CD4-positive, alpha-beta T cell treated with Interleukin-21 for 1 hour (primary cell): ENCODE measurements at regions not wholly inside any gene's neighbourhood (a gene's known extent, or its start where the extent isn't known, plus 50 kb on each side); places are given as distances from the start of the nearest gene placed in this dataset.

Experiments
- DNase-seq: peaks from one replicate; pipeline ENCODE4 v3.0.0-alpha.2; 2020

DNA sequence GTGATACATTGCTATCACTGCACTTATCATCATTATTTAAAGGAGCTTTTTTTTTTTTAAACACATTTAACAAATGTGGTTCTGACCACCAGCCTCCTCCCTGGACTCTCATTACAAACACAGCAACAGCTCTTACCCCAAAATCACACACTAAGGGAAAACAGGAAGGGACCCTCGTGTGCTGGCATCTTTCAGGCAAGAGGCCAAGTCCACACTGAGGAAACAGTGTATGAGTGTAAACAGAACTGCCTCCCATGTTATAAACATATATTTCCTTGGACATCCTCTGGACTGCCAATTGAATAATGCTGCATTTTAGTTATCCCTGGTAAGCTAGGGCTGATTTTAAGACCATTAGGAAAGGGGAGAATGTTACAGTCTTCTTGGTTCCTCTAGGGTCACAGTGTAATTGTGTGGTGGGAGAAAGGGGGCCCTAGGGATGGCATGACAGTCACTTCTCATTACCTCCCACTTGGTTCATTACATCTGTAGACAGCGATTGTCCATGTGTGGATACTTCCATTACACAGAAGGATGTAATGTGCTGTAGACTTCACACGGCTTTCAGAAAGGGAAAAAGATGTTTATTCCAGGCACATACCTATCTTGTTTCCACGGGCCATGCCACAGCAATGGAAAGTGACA lies 244.6 kb upstream of the TET2 start:
- DNase-seq = no peak

DNA sequence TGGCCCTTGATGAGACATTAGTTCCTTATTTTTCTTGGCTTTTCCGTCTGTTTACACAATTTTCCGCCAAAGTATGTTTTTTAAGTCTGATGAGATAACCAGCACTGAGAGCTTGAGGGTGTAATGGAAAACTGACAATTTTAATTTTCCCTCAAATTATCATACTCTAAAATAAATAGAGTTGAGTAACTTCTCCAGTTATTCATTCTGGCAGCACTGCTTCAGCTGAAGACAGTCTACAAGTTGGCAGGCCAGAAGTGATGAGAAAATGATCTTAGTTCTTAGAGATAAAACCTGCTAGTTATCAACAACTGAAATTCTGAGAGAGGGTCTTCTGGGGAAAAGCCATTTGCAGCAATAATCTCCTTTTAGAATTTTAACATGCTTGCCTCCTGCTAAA lies 241.6 kb upstream of the TET2 start:
- DNase-seq = no peak

- no peak for DNase-seq
Measured at GRCh38 chr4:104905546-104905945, 241.1 kb upstream of the TET2 start.

DNA sequence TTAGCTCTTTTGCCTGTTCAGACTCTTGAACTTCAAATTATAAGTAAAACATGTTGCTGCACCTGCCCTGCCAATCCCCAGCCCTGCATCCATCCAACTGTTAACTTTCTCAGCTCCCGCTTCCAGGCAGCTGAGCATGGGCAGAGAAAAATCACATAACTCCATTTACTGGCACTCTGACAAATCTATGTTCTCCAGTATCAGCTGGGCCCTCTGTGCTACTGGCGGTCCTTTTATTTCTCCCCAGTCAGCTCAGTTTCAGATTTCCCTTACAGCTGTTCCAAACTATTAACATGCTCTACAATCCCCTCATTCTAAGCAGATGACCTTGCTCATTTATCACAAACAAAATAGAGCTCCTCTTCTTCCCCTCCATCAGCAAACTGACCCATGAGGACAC lies 240.4 kb upstream of the TET2 start:
- no peak for DNase-seq

DNA sequence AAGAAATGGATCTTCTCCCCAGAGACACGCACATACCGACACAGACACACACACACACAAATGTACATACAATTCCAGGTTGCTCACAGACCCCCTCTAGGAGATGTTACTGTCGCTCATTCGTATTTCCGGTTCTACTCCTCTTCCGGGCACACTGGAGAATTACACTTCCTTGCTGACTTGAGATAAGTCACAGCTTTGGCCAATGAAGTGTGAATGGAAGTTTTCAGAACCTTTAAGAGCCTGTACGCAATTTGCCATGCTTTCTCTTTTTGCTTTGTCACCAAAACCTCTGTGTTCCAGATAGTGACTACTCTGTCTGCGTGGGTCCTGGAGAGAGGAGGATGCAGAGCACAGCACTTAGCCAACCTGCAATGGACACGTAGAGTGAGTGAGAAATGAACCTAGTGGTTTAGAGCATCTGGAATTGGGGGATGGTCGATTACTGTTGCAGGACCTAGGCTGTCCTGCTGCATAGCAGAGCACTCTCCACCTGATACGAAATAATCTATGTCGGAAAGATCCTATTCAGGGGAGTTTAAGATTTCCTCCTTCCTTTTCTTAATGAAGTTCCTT lies 239.5 kb upstream of the TET2 start:
- DNase-seq = no peak

DNA sequence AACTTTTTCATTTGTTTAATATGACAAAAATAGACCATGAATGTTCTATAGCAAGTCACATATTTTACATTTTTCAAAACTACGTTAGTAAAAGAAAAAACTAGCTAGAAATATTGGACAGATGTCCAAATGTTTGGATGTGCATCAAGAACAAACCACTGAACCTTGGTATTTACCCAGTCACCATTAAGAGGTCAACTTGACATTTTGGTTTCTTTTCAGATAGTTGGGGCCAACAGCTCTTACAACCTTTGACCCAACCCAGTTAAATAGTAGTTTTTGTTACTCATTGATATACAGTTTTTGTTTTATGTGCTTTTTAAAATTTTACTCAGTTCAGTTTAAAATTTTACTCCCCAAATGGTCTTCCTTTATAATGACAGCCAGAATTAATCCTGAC lies 238.7 kb upstream of the TET2 start:
- no peak for DNase-seq

- no peak for DNase-seq
Measured at GRCh38 chr4:104909376-104909775, 237.3 kb upstream of the TET2 start.

- no peak for DNase-seq
Measured at GRCh38 chr4:104912518-104912917, 234.2 kb upstream of the TET2 start.

DNA sequence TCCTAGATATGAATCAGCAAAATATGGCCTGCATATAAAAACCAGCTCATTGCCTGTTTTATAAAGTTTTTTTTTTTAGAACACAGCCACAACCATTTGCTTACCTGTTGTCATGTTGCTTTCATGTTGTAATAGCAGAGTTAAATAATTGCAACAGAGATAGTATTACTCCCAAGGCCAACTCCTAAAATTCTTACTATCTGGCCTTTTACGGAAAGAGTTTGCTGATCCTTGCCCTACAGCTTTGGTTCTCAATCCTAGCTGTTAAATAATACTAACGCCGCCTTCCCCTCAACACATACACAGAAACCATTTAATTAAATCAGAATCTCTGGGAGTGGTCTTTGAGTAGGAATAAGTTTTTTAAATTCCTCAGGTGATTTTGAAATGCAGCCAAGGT lies 231.3 kb upstream of the TET2 start:
- DNase-seq = no peak

DNA sequence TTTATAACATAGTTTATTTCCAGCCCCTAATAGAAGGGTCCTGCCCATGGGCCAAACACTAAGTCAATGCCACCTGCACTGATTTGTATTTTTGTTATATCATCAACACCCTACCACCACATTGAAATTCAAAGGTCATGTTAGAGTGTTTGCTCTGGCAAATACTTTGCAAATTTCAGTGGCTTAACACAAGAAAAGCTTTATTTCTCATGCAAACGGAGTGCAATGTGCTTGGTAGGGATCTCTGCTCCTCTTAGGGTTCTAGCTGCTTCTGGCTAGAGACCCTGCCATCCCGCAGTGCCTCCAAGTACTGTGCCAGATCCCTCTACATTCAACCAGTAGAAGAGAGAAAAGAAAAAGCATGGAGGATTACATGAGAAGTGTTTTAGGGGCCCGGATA lies 230.8 kb upstream of the TET2 start:
- no peak for DNase-seq

DNA sequence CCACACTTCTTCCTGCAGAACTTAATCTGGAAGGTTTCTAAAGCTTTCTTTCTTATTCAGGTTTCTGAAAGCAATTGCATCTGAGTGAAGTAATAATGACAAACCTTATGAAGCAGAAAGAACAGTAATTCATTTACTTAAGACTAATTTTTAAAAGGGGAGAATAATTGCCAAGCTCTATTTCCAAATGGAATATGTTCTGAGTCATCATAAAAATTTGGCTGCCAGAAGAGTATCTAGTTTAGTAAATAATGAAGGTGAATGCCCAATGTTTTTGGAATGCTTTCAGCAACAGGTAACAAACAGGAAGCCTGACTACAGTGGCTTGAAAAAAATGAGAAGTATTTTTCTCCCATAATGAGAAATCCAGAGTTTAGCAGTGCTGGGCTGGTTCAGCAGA lies 227.3 kb upstream of the TET2 start:
- no peak for DNase-seq

DNA sequence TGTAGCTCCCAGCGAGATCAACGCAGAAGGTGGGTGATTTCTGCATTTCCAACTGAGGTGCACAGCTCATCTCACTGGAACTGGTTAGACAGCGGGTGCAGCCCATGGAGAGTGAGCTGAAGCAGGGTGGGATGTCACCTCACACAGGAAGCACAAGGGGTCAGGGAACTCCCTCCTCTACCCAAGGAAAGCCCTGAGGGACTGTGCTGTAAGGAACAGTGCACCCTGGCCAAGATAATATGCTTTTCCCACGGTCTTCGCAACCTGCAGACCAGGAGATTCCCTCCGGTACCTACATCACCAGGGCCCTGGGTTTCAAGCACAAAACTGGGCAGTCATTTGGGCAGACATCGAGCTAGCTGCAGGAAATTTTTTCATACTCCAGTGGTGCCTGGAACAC lies 216.4 kb upstream of the TET2 start:
- no peak for DNase-seq

DNA sequence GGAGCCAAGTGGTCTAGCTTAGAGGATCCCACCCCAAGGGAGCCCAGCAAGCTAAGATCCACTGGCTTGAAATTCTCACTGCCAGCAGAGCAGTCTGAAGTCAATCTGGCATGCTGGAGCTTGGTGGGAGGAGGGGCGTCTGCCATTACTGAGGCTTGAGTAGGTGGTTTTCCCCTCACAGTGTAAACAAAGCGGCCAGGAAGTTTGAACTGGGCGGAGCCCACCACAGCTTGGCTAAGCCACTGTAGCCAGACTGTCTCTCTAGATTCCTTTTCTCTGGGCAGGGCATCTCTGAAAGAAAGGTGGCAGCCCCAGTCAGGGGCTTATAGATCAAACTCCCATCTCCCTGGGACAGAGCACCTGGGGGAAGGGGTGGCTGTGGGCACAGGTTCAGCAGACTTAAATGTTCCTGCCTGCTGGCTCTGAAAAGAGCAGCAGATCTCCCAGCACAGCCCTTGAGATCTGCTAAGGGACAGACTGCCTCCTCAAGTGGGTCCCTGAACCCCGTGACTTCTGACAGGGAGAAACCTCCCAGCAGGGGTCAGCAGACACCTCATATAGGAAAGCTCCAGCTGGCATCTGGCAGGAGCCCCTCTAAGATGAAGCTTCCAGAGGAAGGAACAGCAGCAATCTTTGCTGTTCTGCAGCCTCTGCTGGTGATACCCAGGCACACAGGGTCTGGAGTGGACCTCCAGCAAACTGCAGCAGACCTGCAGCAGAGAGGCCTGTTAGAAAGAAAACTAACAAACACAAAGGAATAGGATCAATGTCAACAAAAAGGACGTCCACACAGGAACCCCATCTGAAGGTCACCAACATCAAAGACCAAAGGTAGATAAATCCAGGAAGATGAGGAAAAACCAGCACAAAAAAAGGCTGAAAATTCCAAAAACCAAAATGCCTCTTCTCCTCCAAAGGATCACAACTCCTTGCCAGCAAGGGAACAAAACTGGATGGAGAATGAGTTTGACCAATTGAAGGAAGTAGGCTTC lies 215.6 kb upstream of the TET2 start:
- peak; percentile 47 for DNase-seq

DNA sequence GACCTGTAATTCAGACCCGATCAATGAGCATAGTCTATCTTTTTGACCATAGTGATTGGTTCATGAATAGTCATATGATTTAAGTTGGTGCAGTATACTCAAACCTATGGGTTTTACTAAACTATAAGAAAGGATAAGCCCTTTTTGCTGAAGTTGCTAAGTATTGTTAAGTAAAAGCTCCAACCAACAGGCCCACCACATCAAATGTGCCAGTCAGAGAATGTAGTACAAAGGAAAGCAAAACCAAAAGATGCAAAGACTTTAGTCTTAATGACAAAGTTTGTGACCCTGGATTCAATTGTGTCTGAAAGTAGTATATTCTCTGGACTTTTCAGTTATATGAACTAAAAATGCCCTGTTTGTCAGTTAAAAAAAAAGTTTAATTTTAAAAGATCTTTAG lies 208.1 kb upstream of the TET2 start:
- peak; percentile 36 for DNase-seq

GRCh38 chr4:104940927-104941326 lies 205.7 kb upstream of the TET2 start:
- no peak for DNase-seq

- no peak for DNase-seq
Measured at GRCh38 chr4:104941661-104942062, 205.0 kb upstream of the TET2 start.

DNA sequence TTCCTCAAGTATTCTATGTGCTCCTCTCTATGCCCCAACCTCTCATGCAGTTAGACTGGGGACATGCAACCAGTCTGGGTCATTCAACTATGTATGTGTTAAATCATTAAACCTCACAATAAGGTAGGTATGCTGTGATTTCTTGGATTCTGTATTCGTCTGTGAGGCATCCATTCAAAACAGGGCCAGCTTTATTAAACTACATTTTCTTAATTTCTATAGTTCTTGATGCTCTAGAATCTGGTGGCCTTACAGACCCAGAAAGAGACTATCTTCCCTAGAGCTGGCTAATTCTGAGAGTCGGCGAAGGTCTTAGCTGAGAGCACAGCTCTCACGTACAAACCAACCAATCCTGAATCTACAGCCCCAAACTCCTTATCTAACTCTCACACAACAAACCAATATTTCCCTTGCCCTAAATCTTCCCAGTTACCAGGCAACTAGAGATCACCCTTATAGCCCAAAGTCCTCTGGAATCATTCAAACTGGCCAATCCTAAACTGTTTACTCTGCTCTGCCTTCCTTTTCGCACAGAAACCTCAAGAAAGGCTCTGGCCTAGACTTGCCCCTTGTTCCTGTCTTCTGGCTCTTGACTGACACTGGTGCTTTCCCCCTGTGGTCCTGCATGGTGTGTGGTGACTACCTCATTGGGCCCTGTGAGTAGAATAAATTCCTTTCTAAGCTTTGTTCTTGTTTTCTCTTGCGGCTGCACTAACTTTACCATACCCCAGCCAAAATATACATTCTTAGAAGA lies 203.5 kb upstream of the TET2 start:
- DNase-seq = peak; percentile 30

- no peak for DNase-seq
Measured at GRCh38 chr4:104944596-104944995, 202.1 kb upstream of the TET2 start.

DNA sequence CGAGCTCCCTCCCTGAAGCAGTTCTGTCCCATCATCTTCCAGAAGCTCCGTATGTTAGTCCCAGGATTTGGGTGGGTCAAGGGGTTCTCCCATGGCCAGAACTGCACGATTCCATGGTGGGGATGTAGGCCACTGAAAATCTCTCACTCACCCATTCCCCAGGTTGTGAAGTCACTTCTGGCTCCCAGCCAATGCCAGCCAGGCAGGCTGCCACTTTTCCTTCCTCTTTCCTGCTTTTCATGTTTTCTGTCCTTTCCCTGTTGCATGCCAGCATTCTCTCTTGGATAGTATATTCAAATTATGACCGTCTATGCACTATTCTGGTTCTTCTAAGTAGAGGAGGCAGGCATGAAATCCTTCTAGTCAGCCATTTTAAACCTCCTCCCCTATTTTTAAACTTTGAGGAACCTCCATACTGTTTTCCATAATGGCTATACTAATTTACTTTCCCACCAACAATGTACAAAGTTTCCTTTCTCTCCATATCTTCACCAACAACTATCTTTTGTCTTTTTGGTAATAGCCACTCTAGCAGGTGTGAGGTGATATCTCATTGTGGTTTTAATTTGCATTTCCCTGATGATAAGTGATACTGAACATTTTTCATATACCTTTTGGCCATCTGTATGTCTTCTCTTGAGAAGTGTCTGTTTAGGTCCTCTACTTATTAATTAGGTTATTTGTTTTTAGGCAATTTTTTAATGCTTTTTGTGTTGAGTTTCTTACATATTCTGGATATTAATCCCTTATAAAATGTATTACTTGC lies 182.1 kb upstream of the TET2 start:
- no peak for DNase-seq

GRCh38 chr4:104966349-104967033 lies 180.2 kb upstream of the TET2 start:
- peak; percentile 54 for DNase-seq

DNA sequence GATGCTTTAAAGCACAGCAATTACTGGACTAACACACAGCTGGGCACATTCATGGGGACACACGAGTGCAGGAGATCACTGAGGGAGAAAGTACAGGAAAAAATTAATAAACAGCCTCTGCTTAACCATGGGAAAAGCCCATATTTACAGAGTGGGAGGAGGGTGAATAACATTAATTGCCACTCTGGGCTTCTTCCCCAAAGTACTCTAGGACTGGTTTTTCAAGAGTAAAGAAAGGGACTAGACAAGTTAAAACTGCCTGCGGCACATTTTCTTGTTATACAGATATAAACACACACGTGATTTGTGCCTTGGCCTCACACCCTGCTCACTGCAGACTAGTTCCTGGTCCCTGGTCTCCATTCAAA lies 179.7 kb upstream of the TET2 start:
- DNase-seq = peak; percentile 3
